ENCODE measurements at regions not wholly inside any gene's neighbourhood (a gene's known extent, or its start where the extent isn't known, plus 50 kb on each side); places are given as distances from the start of the nearest gene placed in this dataset.
"Not testable (repeated sequence)": the region's sequence is repeated elsewhere in the genome, so short reads cannot be mapped to it uniquely, and the experiment has no call there.

DNA sequence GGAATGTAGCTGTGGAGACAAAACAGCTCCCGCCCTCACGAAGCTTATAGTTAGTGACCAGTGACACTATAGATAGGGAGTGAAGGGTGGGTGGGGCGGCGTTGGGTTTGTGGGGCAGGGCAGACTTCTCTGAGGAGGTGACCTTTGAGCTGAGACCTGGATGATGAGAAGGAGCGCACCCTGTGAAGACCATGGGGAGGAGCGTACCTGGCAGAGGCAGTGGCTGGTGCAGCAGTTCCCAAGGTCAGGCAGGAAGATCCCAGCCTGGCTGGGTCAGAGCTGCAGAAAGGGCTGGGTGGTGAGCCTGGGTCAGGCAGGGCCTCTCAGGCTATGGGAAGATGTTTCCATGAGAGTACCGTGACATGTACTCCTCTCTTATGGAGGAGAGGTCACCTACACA is 135.0 kb upstream of the RCN1 start:
- Histone ChIP-seq H3K9me3 (ENCODE audit: control insufficient read depth, low read length) (no peaks in the 10 kb centered on the region), H3K4me3 (ENCODE audit: low read length) (no peak overlapping the region), H3K4me1 (ENCODE audit: control insufficient read depth, insufficient read depth, low read length) (no peaks in the 10 kb centered on the region), H3K36me3 (ENCODE audit: control insufficient read depth, insufficient read depth, low read length, severe bottlenecking) (no peaks in the 10 kb centered on the region), H3K9ac (ENCODE audit: low read length) (no peak overlapping the region), H3K27me3 (replicated peaks; ENCODE audit: control insufficient read depth, insufficient read depth, low read length) (peaks cover 20% of the 10 kb centered on the region)
- no peak for DNase-seq (ENCODE audit: low read depth)

DNA sequence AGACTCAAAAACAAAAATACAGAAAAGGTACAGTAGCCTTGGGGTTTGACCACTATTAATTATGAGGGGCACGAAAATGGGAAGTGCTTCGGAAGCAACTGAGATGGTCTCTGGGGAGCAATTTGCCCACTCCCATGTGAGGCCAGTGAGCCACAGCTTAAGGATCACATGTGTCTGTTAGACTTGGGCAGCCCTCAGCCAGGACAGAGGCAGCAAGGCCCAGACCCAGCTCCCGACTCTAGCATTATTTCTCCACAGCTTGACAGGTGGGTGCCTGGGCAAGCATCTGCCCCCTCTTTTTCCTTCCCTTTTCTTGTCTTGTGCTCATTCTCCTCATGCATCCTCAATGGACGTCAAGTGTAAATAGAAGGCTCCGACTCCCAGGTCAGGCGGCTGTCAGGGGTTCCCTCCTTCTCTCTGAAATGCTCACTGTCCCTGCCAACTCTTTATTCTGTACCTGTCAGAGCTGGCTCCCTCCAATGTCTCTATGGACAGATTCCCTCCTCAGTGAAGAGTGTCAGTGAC is 137.0 kb upstream of the RCN1 start:
- Histone ChIP-seq H3K4me3 (ENCODE audit: low read length) (no peak overlapping the region), H3K27me3 (replicated peaks; ENCODE audit: control insufficient read depth, insufficient read depth, low read length) (peaks cover 14% of the 10 kb centered on the region), H3K9me3 (ENCODE audit: control insufficient read depth, low read length) (no peaks in the 10 kb centered on the region), H3K9ac (ENCODE audit: low read length) (no peak overlapping the region), H3K4me1 (ENCODE audit: control insufficient read depth, insufficient read depth, low read length) (no peaks in the 10 kb centered on the region), H3K36me3 (ENCODE audit: control insufficient read depth, insufficient read depth, low read length, severe bottlenecking) (no peaks in the 10 kb centered on the region)
- no peak for DNase-seq (ENCODE audit: low read depth)

- H3K36me3 ChIP-seq (ENCODE audit: control insufficient read depth, insufficient read depth, low read length, severe bottlenecking); H3K4me1 ChIP-seq (ENCODE audit: control insufficient read depth, insufficient read depth, low read length); H3K9me3 ChIP-seq (ENCODE audit: control insufficient read depth, low read length); H3K9ac ChIP-seq (ENCODE audit: low read length); H3K27me3 ChIP-seq (replicated peaks; ENCODE audit: control insufficient read depth, insufficient read depth, low read length); DNase-seq (ENCODE audit: low read depth); H3K4me3 ChIP-seq (ENCODE audit: low read length): not testable (repeated sequence)
These were observed 138.6 kb upstream of the PAX6 start for GRCh38 chr11:31949733-31950200.

DNA sequence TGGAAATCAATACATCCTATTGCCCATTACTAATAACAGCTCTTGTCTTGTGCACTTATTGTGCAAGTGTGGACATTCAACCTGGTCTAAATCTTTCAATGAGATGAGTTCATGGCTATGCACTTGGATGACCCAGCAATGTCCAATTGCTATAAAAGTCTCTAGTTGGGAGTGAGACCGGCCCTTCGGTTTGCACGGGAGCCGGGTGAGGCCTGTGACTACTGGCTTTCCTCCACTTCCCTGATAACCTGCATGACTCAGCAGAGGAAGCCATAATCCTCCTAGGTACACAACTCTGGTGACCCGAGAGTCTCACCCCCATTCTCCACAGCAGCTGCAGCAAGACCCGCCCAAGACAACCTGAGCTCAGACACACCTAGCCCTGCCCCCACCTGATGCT is 135.9 kb upstream of the PAX6 start:
- Histone ChIP-seq H3K4me3 (ENCODE audit: low read length) (no peak overlapping the region), H3K36me3 (ENCODE audit: control insufficient read depth, insufficient read depth, low read length, severe bottlenecking) (no peaks in the 10 kb centered on the region), H3K4me1 (ENCODE audit: control insufficient read depth, insufficient read depth, low read length) (no peaks in the 10 kb centered on the region), H3K27me3 (replicated peaks; ENCODE audit: control insufficient read depth, insufficient read depth, low read length) (peaks cover 14% of the 10 kb centered on the region), H3K9me3 (ENCODE audit: control insufficient read depth, low read length) (no peaks in the 10 kb centered on the region), H3K9ac (ENCODE audit: low read length) (no peak overlapping the region)
- DNase-seq (ENCODE audit: low read depth) = no peak

GRCh38 chr11:31943056-31943780 is 132.1 kb upstream of the PAX6 start:
- no peak overlapping the region for H3K4me3 ChIP-seq (ENCODE audit: low read length)
- H3K9ac ChIP-seq (ENCODE audit: low read length) = no peak overlapping the region
- peaks cover 30% of the 10 kb centered on the region for H3K27me3 ChIP-seq (replicated peaks; ENCODE audit: control insufficient read depth, insufficient read depth, low read length)
- H3K36me3 ChIP-seq (ENCODE audit: control insufficient read depth, insufficient read depth, low read length, severe bottlenecking) = no peaks in the 10 kb centered on the region
- no peaks in the 10 kb centered on the region for H3K9me3 ChIP-seq (ENCODE audit: control insufficient read depth, low read length)
- H3K4me1 ChIP-seq (ENCODE audit: control insufficient read depth, insufficient read depth, low read length) = no peaks in the 10 kb centered on the region
- no peak for DNase-seq (ENCODE audit: low read depth)

GRCh38 chr11:31940371-31941037 is 129.4 kb upstream of the PAX6 start:
- Histone ChIP-seq H3K27me3 (replicated peaks; ENCODE audit: control insufficient read depth, insufficient read depth, low read length) (peaks cover 38% of the 10 kb centered on the region), H3K4me3 (ENCODE audit: low read length) (no peak overlapping the region), H3K9ac (ENCODE audit: low read length) (no peak overlapping the region), H3K36me3 (ENCODE audit: control insufficient read depth, insufficient read depth, low read length, severe bottlenecking) (no peaks in the 10 kb centered on the region), H3K4me1 (ENCODE audit: control insufficient read depth, insufficient read depth, low read length) (no peaks in the 10 kb centered on the region), H3K9me3 (ENCODE audit: control insufficient read depth, low read length) (no peaks in the 10 kb centered on the region)
- DNase-seq (ENCODE audit: low read depth) = no peak

DNA sequence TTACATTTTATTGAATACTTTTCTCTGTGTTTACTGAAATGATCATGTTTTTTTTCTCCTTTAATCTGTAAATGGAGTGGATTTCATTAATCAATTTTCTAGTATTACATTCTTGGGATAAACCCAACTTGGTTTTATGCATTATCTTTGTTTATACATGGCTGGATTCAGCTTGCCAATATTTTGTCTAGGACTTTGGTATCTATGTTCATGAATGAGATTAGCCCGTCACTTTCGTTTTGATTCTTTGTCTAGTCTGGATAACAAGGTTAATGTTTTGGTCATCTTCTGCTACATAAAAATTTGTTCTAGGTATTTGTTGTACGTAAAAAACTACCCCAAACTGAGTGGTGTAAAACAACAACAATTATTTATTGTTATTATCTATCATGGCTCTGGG is 127.9 kb upstream of the PAX6 start:
- Histone ChIP-seq H3K9me3 (ENCODE audit: control insufficient read depth, low read length) (no peaks in the 10 kb centered on the region), H3K4me1 (ENCODE audit: control insufficient read depth, insufficient read depth, low read length) (no peaks in the 10 kb centered on the region), H3K36me3 (ENCODE audit: control insufficient read depth, insufficient read depth, low read length, severe bottlenecking) (no peaks in the 10 kb centered on the region), H3K4me3 (ENCODE audit: low read length) (no peak overlapping the region), H3K27me3 (replicated peaks; ENCODE audit: control insufficient read depth, insufficient read depth, low read length) (peaks cover 38% of the 10 kb centered on the region), H3K9ac (ENCODE audit: low read length) (no peak overlapping the region)
- no peak for DNase-seq (ENCODE audit: low read depth)

GRCh38 chr11:31936312-31936711 is 125.2 kb upstream of the PAX6 start:
- Histone ChIP-seq H3K36me3 (ENCODE audit: control insufficient read depth, insufficient read depth, low read length, severe bottlenecking) (no peaks in the 10 kb centered on the region), H3K9ac (ENCODE audit: low read length) (no peak overlapping the region), H3K4me1 (ENCODE audit: control insufficient read depth, insufficient read depth, low read length) (no peaks in the 10 kb centered on the region), H3K4me3 (ENCODE audit: low read length) (no peak overlapping the region), H3K27me3 (replicated peaks; ENCODE audit: control insufficient read depth, insufficient read depth, low read length) (peaks cover 33% of the 10 kb centered on the region), H3K9me3 (ENCODE audit: control insufficient read depth, low read length) (no peaks in the 10 kb centered on the region)
- no peak for DNase-seq (ENCODE audit: low read depth)

DNA sequence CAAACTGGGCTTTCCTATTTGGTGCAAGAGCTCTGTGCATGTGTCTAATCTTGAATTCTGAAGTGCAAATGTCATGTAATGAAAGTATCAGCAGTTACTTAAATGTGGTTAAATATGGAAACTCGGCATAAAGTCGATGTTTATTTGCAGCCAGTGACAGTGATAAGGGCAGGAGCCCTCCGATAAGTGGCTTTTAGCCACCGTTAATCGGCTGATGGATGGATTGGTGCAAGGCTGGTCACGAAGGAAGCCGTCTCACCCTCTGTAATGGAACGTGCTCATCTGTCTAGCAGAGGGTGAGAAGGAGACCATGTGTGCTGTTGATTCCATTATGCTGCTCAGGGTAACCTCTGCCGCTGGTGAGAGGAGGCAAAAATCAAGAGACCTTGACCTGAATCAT is 121.8 kb upstream of the PAX6 start:
- Histone ChIP-seq H3K4me1 (ENCODE audit: control insufficient read depth, insufficient read depth, low read length) (no peaks in the 10 kb centered on the region), H3K9ac (ENCODE audit: low read length) (no peak overlapping the region), H3K27me3 (replicated peaks; ENCODE audit: control insufficient read depth, insufficient read depth, low read length) (peaks cover 20% of the 10 kb centered on the region), H3K4me3 (ENCODE audit: low read length) (no peak overlapping the region), H3K36me3 (ENCODE audit: control insufficient read depth, insufficient read depth, low read length, severe bottlenecking) (no peaks in the 10 kb centered on the region), H3K9me3 (ENCODE audit: control insufficient read depth, low read length) (no peaks in the 10 kb centered on the region)
- no peak for DNase-seq (ENCODE audit: low read depth)

DNA sequence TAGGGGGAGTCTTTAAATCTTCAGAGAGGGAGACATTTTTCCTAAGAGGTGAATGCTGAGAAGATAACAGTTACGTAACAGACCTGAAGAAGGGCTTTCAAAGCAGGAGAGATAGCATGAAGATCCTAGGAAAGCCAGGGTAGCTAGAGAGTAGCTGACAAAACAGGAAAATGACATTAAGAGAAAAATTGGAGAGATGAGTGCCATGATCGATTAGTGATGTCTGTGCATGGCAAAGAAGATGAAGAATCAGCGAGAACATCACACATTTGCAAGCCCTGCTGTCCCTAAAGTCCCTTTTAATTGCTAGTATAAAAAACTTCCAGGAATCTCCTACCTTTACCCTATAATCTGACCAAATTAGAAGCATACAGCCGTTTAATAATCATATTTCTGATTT is 116.9 kb upstream of the PAX6 start:
- no peaks in the 10 kb centered on the region for H3K9me3 ChIP-seq (ENCODE audit: control insufficient read depth, low read length)
- peaks cover 10% of the 10 kb centered on the region for H3K27me3 ChIP-seq (replicated peaks; ENCODE audit: control insufficient read depth, insufficient read depth, low read length)
- H3K9ac ChIP-seq (ENCODE audit: low read length) = no peak overlapping the region
- H3K4me1 ChIP-seq (ENCODE audit: control insufficient read depth, insufficient read depth, low read length) = no peaks in the 10 kb centered on the region
- H3K36me3 ChIP-seq (ENCODE audit: control insufficient read depth, insufficient read depth, low read length, severe bottlenecking) = no peaks in the 10 kb centered on the region
- no peak for DNase-seq (ENCODE audit: low read depth)
- no peak overlapping the region for H3K4me3 ChIP-seq (ENCODE audit: low read length)

GRCh38 chr11:31926816-31927528 is 115.8 kb upstream of the PAX6 start:
- DNase-seq (ENCODE audit: low read depth) = no peak
- no peaks in the 10 kb centered on the region for H3K36me3 ChIP-seq (ENCODE audit: control insufficient read depth, insufficient read depth, low read length, severe bottlenecking)
- H3K4me1 ChIP-seq (ENCODE audit: control insufficient read depth, insufficient read depth, low read length) = no peaks in the 10 kb centered on the region
- no peak overlapping the region for H3K9ac ChIP-seq (ENCODE audit: low read length)
- H3K27me3 ChIP-seq (replicated peaks; ENCODE audit: control insufficient read depth, insufficient read depth, low read length) = peaks cover 5% of the 10 kb centered on the region
- no peaks in the 10 kb centered on the region for H3K9me3 ChIP-seq (ENCODE audit: control insufficient read depth, low read length)
- no peak overlapping the region for H3K4me3 ChIP-seq (ENCODE audit: low read length)
